NCI-H1048 (cell line): ENCODE measurements at regions not wholly inside any gene's neighbourhood (a gene's known extent, or its start where the extent isn't known, plus 50 kb on each side); places are given as distances from the start of the nearest gene placed in this dataset.
"Not testable (repeated sequence)": the region's sequence is repeated elsewhere in the genome, so short reads cannot be mapped to it uniquely, and the experiment has no call there.

Experiments used
- DNase-seq: peaks from one replicate; lab custom pipeline; 2025; lab: John Stamatoyannopoulos, UW

DNA sequence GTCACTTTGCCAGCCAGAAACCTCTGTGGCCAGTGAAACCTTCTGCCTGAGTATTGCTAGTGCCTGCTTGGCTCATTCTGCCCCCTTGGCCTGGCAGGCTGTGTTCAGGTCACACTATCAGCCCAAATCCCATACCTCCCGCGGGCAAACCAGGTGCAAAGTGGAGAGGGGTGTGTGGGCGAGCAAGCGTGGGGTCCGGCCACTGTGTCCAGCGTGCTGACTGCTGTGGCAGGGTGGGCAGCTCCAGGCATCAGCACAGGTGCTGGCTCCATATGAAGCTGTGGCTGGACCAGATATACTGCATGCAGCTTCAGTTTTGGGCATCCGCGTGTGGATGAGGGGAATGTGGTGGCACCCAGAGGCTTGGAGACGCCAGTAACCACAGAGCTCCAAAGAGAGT lies 576.5 kb upstream of the EDIL3 start:
- DNase-seq = no peak

DNA sequence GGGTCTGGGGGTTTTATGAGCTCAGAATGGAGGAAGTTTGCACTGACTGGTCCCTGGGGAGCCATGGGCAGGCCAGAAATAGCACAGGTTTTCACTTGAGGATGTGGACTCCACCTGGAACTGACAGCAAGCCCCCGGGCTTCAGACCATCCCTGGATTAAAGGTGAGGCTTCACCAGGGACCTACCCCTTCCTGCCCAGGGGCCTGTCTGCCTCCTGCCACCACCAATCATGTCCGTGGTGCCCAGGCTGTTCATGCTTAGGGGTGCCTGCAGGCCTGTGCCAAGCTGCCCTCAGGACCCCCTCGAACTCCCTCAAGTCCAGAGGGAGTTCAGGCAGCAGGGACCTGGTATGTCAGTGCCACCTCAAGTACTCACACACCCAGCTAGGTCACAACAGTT lies 577.2 kb upstream of the EDIL3 start:
- no peak for DNase-seq

DNA sequence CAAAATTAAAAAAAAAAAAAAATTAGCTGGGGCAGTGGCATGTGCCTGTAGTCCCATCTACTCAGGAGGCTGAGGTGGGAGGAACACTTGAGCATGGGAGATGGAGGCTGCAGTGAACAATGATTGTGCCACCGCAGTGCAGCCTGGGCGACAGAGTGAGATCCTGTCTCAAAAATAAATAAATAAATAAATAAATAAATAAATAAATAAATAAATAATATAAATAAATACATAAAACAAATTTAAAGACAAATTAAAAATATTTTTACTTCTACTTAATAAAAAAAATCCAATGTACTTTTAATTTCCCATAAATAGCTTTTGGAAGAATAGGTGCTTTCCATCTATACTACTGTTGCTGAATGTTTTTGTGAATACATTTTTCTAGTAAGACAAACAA lies 598.4 kb upstream of the EDIL3 start:
- DNase-seq = no peak

DNA sequence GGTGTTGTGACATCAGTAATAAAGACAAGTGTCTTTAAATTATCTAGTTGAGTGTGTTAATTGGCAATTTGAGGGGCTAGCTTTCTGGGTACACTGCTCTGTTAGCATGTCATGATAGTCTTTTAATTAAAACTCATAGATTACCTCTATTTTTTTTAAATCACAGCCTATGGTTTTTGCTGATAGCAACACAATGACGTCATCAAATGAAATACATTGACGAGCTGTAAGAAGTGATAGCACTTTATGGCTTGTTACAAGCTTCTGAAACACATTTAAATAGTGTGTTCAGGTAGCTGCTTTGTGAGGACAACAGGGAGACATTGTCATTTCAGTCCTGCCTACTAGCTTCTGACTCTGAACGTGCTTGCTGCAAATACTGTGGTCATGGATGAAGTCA lies 600.5 kb upstream of the EDIL3 start:
- no peak for DNase-seq

DNA sequence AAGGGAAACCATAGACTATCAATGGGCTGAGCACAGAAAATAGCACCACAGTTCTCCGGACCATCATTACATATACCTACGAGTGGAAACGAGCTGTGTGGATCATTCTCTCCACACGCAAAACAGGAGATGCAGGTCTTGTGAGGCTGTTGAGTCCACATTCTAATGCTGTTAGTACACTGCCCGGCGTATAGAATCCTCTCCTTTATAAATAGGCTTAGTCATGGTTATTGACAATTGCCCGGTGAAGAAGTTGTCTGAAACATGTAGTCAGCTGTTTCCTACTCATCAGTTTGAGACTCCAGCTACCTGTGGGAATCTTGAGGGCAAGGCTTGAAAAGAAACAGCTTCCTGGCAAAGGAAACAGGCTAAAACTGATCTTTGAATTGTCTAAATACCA lies 602.0 kb upstream of the EDIL3 start:
- no peak for DNase-seq

DNA sequence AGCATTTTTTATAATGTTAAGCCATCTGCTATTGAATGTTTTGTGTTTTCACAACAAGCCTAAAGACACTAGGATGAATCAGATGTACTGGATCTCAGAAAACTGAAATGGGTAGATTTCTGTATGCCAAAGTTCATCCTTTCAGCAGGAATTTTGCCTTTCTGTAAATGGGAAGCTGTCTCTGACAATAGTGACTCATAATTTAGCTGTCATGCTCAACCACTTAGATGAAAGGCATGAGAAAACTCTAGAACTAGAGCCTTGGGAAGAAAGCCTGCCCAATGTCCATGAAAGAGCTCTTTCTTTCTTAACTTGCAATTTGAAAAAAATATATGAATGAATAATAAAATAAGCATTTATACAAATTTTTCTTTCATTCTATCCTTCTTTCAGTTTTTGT lies 616.0 kb upstream of the EDIL3 start:
- no peak for DNase-seq

DNA sequence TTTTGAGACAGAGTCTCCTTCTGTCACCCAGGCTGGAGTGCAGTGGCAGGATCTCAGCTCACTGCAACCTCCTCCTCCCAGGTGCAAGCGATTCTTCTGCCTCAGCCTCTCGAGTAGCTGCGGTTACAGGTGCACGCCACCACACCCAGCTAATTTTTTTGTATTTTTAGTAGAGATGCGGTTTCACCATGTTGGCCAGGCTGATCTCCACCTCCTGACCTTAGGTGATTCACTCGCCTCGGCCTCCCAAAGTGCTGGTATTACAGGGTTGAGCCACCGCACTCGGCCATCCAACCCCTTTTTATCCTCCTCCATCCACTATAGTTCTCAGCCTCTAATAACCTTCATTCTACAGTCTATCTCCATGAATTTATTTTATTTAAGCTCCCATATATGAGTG lies 617.3 kb upstream of the EDIL3 start:
- not testable (repeated sequence) for DNase-seq

DNA sequence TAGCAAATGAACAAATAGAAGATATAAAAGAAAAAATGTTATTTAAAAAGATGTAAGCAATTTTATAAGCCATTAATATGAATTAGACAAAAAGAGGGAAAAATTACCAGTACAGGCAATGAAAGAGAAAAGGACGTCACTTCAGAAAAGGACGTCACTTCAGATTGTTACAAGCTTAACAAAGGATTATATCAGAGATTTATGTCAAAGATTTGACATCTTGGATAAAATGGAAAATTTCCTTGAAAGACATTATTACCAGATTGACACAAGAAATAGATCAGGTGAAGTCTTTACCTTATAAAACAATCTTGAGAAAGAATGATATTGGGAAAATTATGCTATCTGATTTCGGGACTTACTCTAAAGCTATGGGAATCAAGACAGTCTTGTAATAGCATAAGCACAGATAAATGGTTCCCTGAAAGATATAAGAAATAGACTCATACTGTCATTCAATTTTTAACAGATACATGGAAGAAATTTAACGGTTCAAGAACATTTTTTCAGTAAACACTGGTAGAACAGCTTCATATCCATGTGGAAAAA lies 625.4 kb upstream of the EDIL3 start:
- DNase-seq = no peak

DNA sequence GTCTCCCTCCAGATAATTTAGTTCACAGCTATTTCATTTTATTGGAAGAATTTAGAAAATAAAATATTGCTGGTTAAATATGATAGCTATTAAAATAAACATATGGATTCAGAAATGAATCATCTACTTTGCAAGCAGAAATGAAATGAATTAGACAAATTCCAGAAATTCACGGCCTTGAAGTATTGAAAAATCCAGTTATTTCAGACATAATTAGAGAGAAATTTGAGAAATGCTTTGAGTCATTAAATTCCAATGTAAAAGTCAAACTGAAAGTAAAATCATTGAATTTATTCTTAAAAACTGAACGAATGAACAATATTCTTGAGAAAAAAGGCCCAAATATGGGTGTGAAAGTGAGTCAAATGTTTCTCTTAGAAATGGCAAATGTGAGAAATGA lies 632.6 kb upstream of the EDIL3 start:
- DNase-seq = no peak

DNA sequence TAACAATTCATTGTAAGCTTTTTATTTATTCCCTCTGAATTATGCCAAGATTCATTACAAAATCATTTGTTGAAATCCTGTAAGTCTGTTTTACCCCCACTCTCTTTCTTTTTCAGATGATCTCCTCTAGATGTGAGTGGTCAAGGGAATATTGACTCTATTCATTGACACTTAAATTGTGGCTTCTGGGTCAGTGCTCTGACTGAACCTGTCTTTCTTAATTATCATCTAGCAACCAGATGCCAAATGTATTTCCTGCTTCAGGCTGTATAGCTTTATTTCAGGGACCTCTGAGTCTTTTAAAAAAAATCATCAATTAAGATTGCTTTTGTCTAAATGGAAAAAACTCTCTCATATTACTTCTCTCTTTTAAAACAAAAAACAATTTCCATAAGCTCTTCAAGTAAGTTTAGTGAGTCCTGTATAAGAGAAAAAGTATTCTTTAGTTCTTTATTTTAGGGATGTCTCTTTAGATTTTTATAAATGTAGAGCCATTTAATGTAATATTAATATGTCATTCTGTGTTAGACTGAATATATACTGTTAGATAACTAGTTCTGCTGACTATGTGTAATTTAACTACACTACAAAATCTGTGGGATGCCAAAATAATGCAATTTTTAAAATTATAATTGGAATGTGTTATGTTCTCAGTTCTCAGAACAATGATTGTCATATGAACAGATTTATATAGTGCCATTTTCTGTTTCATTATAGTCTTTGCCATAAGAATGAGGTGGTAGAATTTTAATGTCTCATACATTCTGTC lies 645.8 kb upstream of the EDIL3 start:
- no peak for DNase-seq

DNA sequence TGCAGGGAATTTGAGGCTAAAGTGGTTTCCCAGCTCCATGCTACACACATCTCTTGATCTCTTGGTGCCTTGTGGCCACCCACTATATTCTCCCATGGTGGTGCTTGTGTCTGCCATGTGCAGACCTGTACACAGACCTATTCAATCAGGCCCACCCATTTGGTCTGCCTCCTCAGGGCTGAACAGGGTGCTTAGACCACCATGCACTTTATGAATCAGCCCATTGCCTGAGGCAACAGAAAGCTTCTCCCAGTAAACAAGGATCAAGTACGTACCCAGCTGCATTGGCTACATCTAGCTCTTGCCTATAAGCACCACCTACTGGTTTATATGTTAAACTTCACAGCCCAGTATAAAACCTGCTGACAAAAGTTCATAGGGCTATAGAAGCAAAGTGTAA lies 664.3 kb upstream of the EDIL3 start:
- DNase-seq = no peak

DNA sequence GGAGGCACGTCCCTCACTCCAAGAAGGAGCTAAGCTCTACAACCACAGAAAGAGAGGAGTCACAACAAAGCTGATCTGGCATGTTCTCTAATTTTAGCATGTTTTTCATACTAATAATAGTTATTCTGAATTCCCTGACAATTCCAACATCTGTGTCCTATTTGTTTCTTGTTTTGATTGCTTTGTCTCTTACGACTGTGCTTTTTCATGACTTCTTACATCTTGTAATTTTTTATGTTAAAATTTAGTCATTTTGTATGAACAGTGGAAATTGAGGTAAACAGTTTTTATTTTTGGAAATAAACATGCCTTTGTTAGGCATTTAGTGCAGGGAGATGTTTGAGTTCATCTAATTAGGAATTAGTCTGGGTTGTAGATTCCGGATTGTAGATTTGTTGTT lies 668.1 kb upstream of the EDIL3 start:
- DNase-seq = no peak

DNA sequence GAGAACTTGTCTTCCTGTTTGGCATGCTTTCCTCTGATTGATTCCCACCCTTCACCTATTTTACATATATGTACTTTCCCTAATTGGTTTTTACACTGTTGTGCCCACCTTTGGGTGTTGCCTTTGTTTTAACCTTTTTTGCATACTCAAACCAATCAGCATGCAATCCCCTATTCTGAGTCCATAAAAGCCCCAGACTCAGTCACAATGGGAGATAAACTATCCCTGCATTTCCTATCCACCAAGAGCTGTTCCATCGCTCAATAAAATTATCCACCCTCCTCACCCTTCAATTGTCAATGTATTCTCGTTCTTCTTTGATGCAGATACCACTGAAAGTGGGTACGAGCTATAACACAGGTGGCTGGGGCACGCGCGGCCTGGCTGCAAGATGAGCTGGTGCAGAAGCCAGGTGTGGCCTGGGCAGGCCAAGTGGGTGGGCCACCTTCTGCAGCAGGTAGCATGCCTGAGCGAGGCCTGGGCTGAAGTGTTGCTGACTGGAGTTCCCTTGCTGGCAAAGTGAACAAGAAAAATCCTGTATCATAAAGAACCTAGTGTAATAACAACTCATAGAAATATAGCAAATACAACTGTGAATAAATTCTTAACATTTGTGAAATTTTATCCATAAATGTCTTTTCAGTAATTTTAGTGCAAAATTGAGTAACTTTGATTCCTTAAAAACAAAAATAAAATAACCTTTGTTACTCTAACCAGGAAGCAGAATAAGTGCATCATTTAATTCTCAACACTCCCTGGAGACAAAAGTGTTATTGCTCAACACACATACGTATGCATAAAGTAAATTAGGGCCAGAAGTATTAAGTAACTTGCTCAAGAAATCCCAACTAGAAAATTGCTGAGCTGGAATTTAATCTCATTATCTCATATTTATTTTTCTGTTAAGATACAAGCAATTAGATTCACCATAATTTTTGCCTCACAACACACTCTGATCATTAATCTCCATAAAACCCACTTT lies 685.3 kb upstream of the EDIL3 start:
- no peak for DNase-seq

DNA sequence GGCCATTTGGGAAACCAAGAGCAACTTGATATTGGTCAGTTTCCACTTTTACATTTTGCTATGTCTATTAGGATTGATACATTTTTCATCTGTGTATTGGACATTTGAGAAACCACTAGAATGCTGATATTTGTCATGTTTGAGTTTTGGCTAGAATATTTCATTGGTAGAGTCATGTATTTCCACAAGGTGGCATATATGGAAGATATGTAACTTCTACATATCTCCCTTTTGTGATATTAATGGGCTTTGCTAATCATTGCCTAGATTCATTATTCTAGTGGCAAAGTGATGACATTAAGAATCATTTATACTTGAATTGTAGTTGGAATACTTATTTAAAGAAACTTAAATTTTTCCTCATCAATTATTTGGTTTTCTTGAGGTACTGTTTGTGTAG lies 692.9 kb upstream of the EDIL3 start:
- DNase-seq = no peak

DNA sequence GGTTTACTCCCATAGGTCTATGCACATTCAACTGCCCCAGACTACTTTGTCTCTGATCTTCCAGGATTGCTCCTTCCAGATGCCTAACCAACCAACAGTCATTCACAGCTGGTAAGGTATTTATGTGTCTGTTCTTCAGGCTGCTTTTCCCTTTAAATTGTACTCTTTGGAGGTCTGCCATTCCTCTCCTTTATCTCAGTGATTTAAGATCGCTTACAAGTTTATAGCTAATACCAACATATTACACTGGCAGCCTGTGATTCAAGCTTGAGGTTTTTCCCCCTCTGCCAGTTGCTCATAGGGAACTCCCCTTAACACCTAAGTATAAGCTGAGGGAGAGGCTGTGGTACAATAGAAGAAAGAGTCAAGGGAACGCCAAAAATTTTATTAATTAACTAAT lies 711.7 kb upstream of the EDIL3 start:
- no peak for DNase-seq

DNA sequence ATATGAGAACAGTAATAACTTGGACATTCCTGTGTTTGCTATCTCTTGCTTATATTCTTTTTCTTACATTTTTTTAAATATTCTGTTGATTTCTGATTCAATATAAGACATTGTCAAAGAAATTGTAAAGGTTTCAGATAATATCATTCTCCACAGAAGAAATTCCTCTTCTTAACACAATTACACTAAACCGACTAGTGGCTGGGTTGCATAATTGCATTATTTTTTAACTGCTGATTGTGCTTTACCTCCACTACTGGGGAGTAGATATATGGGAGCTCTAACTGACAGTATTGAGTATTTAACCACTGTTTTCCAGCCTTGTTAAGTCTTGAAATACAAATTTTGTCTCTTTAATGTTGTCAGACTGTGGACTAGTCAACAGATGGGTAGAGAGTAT lies 723.8 kb upstream of the EDIL3 start:
- DNase-seq = no peak

DNA sequence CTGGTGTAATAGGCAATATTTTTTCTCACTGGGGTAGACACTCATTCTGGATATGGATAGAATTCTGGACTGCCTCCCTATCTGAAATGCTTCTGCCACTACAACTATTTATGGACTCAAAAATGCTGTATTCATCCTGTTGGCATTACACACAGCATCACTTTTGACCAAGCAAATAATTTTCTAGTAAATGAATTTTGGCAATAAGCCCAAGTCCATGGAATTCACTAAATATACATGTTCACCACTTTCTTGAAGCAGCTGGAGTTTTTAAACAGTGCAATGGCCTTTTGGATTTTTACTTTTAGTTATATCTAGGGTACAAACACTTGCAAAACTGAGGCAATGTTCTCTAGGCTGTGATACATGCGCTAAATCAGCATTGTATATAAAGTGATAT lies 724.9 kb upstream of the EDIL3 start:
- no peak for DNase-seq

DNA sequence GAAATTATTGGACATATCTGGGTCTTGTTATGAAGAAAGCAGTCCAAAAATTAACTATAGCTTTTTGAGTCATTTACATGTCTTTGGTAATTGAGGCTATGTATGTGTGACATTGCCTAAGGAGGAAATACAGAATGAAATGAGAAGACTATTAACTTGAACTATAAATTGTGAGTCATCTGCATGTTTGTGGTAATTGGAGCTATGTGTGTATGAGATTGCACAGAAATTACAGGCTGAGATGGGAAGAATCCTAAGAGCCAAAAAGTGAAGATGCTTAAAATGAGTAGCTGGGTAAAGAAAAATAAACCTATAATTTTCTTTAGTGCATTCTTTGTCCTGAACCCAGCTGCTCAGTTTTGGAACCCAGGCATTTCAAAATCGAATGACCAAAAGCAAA lies 747.6 kb upstream of the EDIL3 start:
- no peak for DNase-seq

DNA sequence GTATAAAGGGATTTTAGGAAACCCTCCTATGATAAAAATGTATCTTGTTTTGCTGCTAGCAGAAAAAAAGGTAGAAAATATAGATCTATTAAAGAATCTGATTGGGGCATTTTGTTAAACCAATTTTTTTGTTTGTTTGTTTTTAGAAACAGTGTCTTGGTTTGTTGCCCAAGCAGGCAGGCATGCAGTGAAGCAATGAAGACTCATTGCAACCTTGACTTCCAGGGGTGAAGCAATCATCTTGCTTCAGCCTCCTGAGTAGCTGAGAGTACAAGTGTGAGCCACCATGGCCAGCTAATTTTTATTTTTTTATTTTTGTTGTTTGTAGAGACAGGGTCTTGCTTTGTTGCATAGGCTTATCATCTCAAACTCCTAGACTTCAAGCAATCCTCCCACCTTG lies 755.8 kb upstream of the EDIL3 start:
- DNase-seq = no peak

DNA sequence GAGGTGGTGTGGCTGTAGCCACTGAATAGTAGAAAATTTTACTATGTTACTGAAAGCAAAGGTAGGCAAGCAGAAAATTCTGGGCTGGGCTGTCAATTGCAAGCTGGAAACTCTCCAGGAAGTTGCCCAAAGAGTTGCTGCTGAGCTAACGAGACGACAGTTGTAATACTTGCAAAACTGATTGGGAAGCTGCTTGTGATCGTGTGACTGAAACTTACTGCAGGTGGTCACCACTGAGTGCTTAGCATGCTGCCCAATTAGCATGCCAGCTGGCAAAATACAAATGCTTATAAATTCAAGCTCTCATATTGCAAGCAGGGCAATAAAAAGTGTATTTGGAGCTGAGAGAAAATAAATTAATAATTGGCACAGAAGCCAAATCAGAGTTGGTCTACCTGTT lies 758.5 kb upstream of the EDIL3 start:
- DNase-seq = no peak

DNA sequence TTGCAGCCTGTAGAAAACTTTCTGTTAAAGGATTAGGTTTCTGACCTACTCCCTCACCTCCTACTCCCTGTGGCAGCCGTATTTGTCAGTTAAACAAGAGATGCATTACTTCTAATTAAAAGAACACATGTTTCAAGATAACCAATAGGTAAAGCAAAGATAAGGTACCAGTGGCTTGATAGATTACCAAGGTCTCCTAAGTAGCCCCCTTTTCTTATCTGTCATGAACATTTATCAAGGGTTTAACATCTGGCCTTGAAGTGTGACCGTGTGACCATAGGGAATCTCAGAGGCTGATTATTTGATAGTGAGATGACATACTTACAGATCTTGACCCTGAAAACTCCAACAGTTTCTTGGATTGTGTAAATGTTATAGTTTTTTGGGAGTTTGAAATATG lies 764.0 kb upstream of the EDIL3 start:
- DNase-seq = no peak

DNA sequence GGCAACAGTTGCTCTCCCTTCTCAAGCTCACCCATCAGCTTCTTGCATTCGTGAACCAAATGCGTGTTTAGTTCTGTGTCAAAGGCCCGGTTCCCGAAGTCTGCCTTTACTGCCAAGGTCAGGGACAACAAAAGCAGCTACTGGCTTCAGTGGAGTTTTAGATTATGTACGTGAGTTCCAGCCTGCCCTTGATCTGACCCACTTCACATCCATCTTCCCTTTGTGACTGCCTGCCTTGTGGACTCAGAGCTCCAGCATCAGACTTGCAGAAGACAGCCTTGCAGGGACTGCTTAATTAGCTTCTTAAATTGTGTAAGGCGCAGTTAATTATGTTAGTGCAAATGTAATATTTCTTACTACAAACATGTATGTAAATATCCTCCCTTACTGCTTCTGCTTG lies 774.7 kb upstream of the EDIL3 start:
- no peak for DNase-seq

DNA sequence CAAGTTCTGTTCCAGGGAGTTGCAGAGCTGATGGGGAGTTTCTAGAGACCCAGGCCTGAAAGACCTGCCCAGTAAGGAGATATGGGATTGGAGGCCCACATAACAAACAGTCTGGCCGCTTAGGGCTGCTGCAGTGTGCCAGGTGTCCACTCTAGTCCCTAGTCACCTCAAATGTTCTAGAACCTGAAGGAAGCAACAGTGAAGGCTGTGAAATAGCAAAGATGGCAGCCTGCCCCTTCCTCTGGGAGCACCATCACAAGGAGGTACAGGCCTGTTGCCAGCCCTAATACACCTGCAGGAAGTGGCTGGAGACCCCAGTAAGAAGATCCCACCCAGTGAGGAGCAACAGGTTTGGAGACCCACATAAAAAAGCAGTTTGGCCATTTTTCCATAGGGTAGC lies 783.8 kb upstream of the EDIL3 start:
- DNase-seq = no peak
